Natural killer cell (primary cell): ENCODE measurements at regions not wholly inside any gene's neighbourhood (a gene's known extent, or its start where the extent isn't known, plus 50 kb on each side); places are given as distances from the start of the nearest gene placed in this dataset.

ENCODE experiments used
- ATAC-seq, 3 donors: fragments of 150-1000 bp in 2 of 3; fragments of 200-7000 bp in 1 of 3; cut with Tn5 transposase; 1 replicate in 1 of 3; 2 replicates in 2 of 3; pipeline ENCODE4 v1.10.0; 2021; ENCODE audit warnings: mild to moderate bottlenecking in 2 of 3, moderate library complexity in 2 of 3
- DNase-seq, 2 donors: peaks; one replicate each; pipeline versions ENCODE4 v3.0.0 to v3.0.0-alpha.2; 2013 to 2021; ENCODE audit warnings: mixed read lengths in 1 of 2
- H3K27ac ChIP-seq: one replicate; pipeline ENCODE4 v1.5.1; 2013; ENCODE audit warnings: mild to moderate bottlenecking, low read length
- H3K27me3 ChIP-seq: one replicate; pipeline ENCODE4 v1.6.1; 2013; ENCODE audit warnings: low read length; ENCODE audit not compliant: control insufficient read depth, insufficient read depth
- H3K36me3 ChIP-seq: one replicate; pipeline ENCODE4 v1.6.1; 2013; ENCODE audit warnings: low read length; ENCODE audit not compliant: control insufficient read depth, insufficient read depth
- H3K4me1 ChIP-seq: one replicate; pipeline ENCODE4 v1.6.1; 2013; ENCODE audit warnings: low read length; ENCODE audit not compliant: control insufficient read depth, insufficient read depth
- H3K4me3 ChIP-seq: one replicate; pipeline ENCODE4 v1.5.1; 2013; ENCODE audit warnings: low read length
- H3K9me3 ChIP-seq: one replicate; pipeline ENCODE4 v1.6.1; 2013; ENCODE audit warnings: low read length; ENCODE audit not compliant: control insufficient read depth, insufficient read depth
- H3K27ac Mint-ChIP-seq, 2 donors: one replicate each; pipeline ENCODE4 v1.8.0; 2022; ENCODE audit warnings: mild to moderate bottlenecking in 2 of 2, mixed read lengths in 2 of 2, moderate library complexity in 1 of 2
- H3K27me3 Mint-ChIP-seq, 2 donors: one replicate each; pipeline ENCODE4 v1.8.0; 2022; ENCODE audit warnings: low read depth in 2 of 2, mixed read lengths in 2 of 2
- H3K36me3 Mint-ChIP-seq: one replicate; pipeline ENCODE4 v1.8.0; 2022; ENCODE audit warnings: mixed read lengths
- H3K4me1 Mint-ChIP-seq, 2 donors: one replicate each; pipeline ENCODE4 v1.8.0; 2022; ENCODE audit warnings: mixed read lengths in 2 of 2
- H3K4me3 Mint-ChIP-seq: one replicate; pipeline ENCODE4 v1.8.0; 2022; ENCODE audit warnings: mild to moderate bottlenecking, moderate library complexity, mixed read lengths
- H3K9me3 Mint-ChIP-seq, 2 donors: one replicate each; pipeline ENCODE4 v1.8.0; 2022; ENCODE audit warnings: mixed read lengths in 2 of 2
- WGBS: methylation state at CpG from one replicate; pipeline ENCODE4 v1.1.7; 2013; ENCODE audit warnings: missing lambda C conversion rate; ENCODE audit not compliant: insufficient coverage; 5-methylcytosine and 5-hydroxymethylcytosine counted together
- intact Hi-C: fragments of 100-400 bp; cut with micrococcal nuclease; formaldehyde crosslinking; loops from one replicate; pipeline ENCODE4 v1.14.2; 2022
- TF ChIP-seq, protein P1 (sequence below): fragments of 200-600 bp; IDR thresholded peaks from one replicate; pipeline ENCODE4 v1.8.0; 2022; ENCODE audit warnings: antibody characterized with exemption

- ATAC-seq (no peak), DNase-seq (no peak)
- no CpG with 5 or more reads among the region's 2 CpGs for WGBS
- H3K9me3 Mint-ChIP-seq = peaks cover 6 to 7% of the 10 kb centered on the region in 2 donors
- Histone ChIP-seq H3K36me3 (no peaks in the 10 kb centered on the region), H3K4me3 (no peak overlapping the region), H3K4me1 (no peaks in the 10 kb centered on the region), H3K27me3 (no peaks in the 10 kb centered on the region), H3K9me3 (peaks cover 1% of the 10 kb centered on the region), H3K27ac (no peak overlapping the region)
- no peaks in the 10 kb centered on the region for H3K4me1 Mint-ChIP-seq
- H3K4me3 Mint-ChIP-seq = no peak overlapping the region
- H3K36me3 Mint-ChIP-seq = no peaks in the 10 kb centered on the region
- TF ChIP-seq, protein P1, sequence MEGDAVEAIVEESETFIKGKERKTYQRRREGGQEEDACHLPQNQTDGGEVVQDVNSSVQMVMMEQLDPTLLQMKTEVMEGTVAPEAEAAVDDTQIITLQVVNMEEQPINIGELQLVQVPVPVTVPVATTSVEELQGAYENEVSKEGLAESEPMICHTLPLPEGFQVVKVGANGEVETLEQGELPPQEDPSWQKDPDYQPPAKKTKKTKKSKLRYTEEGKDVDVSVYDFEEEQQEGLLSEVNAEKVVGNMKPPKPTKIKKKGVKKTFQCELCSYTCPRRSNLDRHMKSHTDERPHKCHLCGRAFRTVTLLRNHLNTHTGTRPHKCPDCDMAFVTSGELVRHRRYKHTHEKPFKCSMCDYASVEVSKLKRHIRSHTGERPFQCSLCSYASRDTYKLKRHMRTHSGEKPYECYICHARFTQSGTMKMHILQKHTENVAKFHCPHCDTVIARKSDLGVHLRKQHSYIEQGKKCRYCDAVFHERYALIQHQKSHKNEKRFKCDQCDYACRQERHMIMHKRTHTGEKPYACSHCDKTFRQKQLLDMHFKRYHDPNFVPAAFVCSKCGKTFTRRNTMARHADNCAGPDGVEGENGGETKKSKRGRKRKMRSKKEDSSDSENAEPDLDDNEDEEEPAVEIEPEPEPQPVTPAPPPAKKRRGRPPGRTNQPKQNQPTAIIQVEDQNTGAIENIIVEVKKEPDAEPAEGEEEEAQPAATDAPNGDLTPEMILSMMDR = no peak
- H3K27me3 Mint-ChIP-seq = no peaks in the 10 kb centered on the region
- intact Hi-C loops = no loop called here
- no peak overlapping the region for H3K27ac Mint-ChIP-seq
These were observed 2139.1 kb downstream of the PCDH9 start for GRCh38 chr13:65091031-65091430.

GRCh38 chr13:65090186-65090585, 2139.9 kb downstream of the PCDH9 start:
- H3K4me1 ChIP-seq = no peaks in the 10 kb centered on the region
- H3K36me3 ChIP-seq = no peaks in the 10 kb centered on the region
- no peaks in the 10 kb centered on the region for H3K27me3 ChIP-seq
- intact Hi-C loops = no loop called here
- ATAC-seq (no peak), DNase-seq (no peak)
- Mint-ChIP-seq H3K27me3 (no peaks in the 10 kb centered on the region), H3K36me3 (no peaks in the 10 kb centered on the region), H3K9me3 (peaks cover 6 to 7% of the 10 kb centered on the region in 2 donors), H3K27ac (no peak overlapping the region), H3K4me1 (no peaks in the 10 kb centered on the region), H3K4me3 (no peak overlapping the region)
- H3K9me3 ChIP-seq = peaks cover 10% of the 10 kb centered on the region
- no peak overlapping the region for H3K4me3 ChIP-seq
- no peak overlapping the region for H3K27ac ChIP-seq
- TF ChIP-seq, protein P1 = no peak

- Histone ChIP-seq H3K4me3 (no peak overlapping the region), H3K4me1 (no peaks in the 10 kb centered on the region), H3K36me3 (no peaks in the 10 kb centered on the region), H3K27ac (no peak overlapping the region), H3K9me3 (peaks cover 11% of the 10 kb centered on the region), H3K27me3 (no peaks in the 10 kb centered on the region)
- Mint-ChIP-seq H3K27me3 (no peaks in the 10 kb centered on the region), H3K36me3 (no peaks in the 10 kb centered on the region), H3K4me3 (no peak overlapping the region), H3K27ac (no peak overlapping the region), H3K4me1 (no peaks in the 10 kb centered on the region), H3K9me3 (peaks cover 7 to 8% of the 10 kb centered on the region in 2 donors)
- intact Hi-C loops = no loop called here
- TF ChIP-seq, protein P1 = no peak
- DNase-seq (no peak), ATAC-seq (no peak)
These were observed 2141.2 kb downstream of the PCDH9 start for GRCh38 chr13:65088906-65089305.

- TF ChIP-seq, protein P1 = no peak
- H3K27me3 Mint-ChIP-seq = no peaks in the 10 kb centered on the region
- peaks cover 7 to 12% of the 10 kb centered on the region in 2 donors for H3K9me3 Mint-ChIP-seq
- Histone ChIP-seq H3K4me3 (no peak overlapping the region), H3K9me3 (peaks cover 11% of the 10 kb centered on the region), H3K27ac (no peak overlapping the region), H3K36me3 (no peaks in the 10 kb centered on the region), H3K4me1 (no peaks in the 10 kb centered on the region), H3K27me3 (no peaks in the 10 kb centered on the region)
- WGBS = 88% methylated on average over 5 of the region's 6 CpGs
- no peaks in the 10 kb centered on the region for H3K4me1 Mint-ChIP-seq
- ATAC-seq = no peak
- DNase-seq = no peak
- intact Hi-C loops = no loop called here
- no peaks in the 10 kb centered on the region for H3K36me3 Mint-ChIP-seq
- H3K27ac Mint-ChIP-seq = no peak overlapping the region
- no peak overlapping the region for H3K4me3 Mint-ChIP-seq
These were observed 2144.2 kb downstream of the PCDH9 start for GRCh38 chr13:65085977-65086376.
